K562 (cell line): ENCODE measurements at regions not wholly inside any gene's neighbourhood (a gene's known extent, or its start where the extent isn't known, plus 50 kb on each side); places are given as distances from the start of the nearest gene placed in this dataset.

Source experiments
- ATAC-seq: fragments of 200-7000 bp; cut with Tn5 transposase; 3 replicates; pipeline ENCODE4 v1.9.1; 2020; ENCODE audit warnings: moderate library complexity
- BruUV-seq: library from RNA; stranded (reverse); fragments of 400-500 nt; replicated peaks from 2 replicates; lab custom pipeline; 2021; lab: Mats Ljungman, UMichigan
- CTCF ChIA-PET: fragments of 300-600 bp; formaldehyde crosslinking; extraction: SDS; loops from one replicate; lab custom pipeline; 2021; ENCODE audit warnings: low intra/inter-chr PET ratio; lab: Yijun Ruan, JAX
- POLR2A ChIA-PET: fragments of 300-600, 350-650 bp; sonication (Branson Sonifier 250); formaldehyde crosslinking; extraction: SDS; loops from one replicate; lab custom pipeline; 2021; ENCODE audit warnings: antibody characterized with exemption, inconsistent platforms; lab: Yijun Ruan, JAX
- DNase-seq, 4 experiments: peaks; one replicate each; pipeline versions ENCODE4 v3.0.0 to v3.0.0-alpha.2; 2011 to 2018; ENCODE audit warnings: low spot score in 3 of 4, mixed read lengths in 3 of 4; ENCODE audit errors: extremely low read depth in 1 of 4
- FAIRE-seq: peaks from 2 replicates; lab custom pipeline; 2011; peaks lifted over from hg19 to GRCh38; lab: Jason Lieb, UNC
- H2AFZ ChIP-seq: 2 replicates; pipeline ENCODE4 v1.6.0; 2011; ENCODE audit warnings: low read depth, low read length, control low read depth, inconsistent platforms
- H3K27ac ChIP-seq: fragments of 200-600 bp; 3 replicates; pipeline ENCODE4 v1.8.0; 2011; ENCODE audit warnings: low read depth, mild to moderate bottlenecking, control low read depth, inconsistent platforms, low read length, moderate library complexity, mixed read lengths; ENCODE audit errors: extremely low read depth
- H3K27me3 ChIP-seq, 2 experiments: fragments of 300-600 bp in 1 of 2; 2 replicates in 1 of 2; 3 replicates in 1 of 2; pipeline versions ENCODE4 v1.6.0 to v1.8.0; 2011; ENCODE audit warnings: inconsistent platforms in 2 of 2, low read length in 2 of 2, mild to moderate bottlenecking in 1 of 2, mixed read lengths in 1 of 2, moderate library complexity in 1 of 2; ENCODE audit not compliant: control insufficient read depth in 2 of 2, insufficient read depth in 2 of 2
- H3K36me3 ChIP-seq: fragments of 300-600 bp; 3 replicates; pipeline ENCODE4 v1.8.0; 2011; ENCODE audit warnings: mild to moderate bottlenecking, low read length, inconsistent platforms; ENCODE audit not compliant: control insufficient read depth, insufficient read depth
- H3K4me1 ChIP-seq, 2 experiments: fragments of 200-600 bp in 1 of 2; replicated peaks in 1 of 2; 2 replicates in 1 of 2; 3 replicates in 1 of 2; pipeline versions ENCODE4 v1.5.1 to v1.8.0; 2011; ENCODE audit warnings: inconsistent platforms in 2 of 2, low read length in 2 of 2, mild to moderate bottlenecking in 1 of 2, mixed read lengths in 1 of 2, moderate library complexity in 1 of 2; ENCODE audit not compliant: control insufficient read depth in 2 of 2, insufficient read depth in 2 of 2
- H3K4me2 ChIP-seq: 2 replicates; pipeline ENCODE4 v1.6.1; 2011; ENCODE audit warnings: low read length, control low read depth, inconsistent platforms, mixed read lengths; ENCODE audit not compliant: insufficient read depth
- H3K4me3 ChIP-seq: fragments of 200-600 bp; sonication (generic), shearing (Covaris generic); 2 replicates; pipeline ENCODE4 v1.5.1; 2016; ENCODE audit warnings: control low read depth, inconsistent platforms
- H3K79me2 ChIP-seq: fragments of 200-600 bp; 3 replicates; pipeline ENCODE4 v1.8.0; 2011; ENCODE audit warnings: low read length, inconsistent platforms; ENCODE audit not compliant: control insufficient read depth, insufficient read depth
- H3K9ac ChIP-seq, 2 experiments: 2 replicates each; pipeline versions ENCODE4 v1.6.0 to v1.6.1; 2011; ENCODE audit warnings: low read depth in 2 of 2, low read length in 2 of 2, control low read depth in 1 of 2, inconsistent platforms in 1 of 2, mild to moderate bottlenecking in 1 of 2, mixed read lengths in 1 of 2; ENCODE audit not compliant: insufficient read depth in 1 of 2
- H3K9me1 ChIP-seq: one replicate; pipeline ENCODE4 v1.6.0; 2011; ENCODE audit warnings: inconsistent platforms, mild to moderate bottlenecking, low read length, moderate library complexity; ENCODE audit not compliant: control insufficient read depth, insufficient read depth
- H3K9me3 ChIP-seq: replicated peaks from 2 replicates; pipeline ENCODE4 v1.5.1; 2011; ENCODE audit warnings: low read depth, low read length, inconsistent platforms; ENCODE audit not compliant: control insufficient read depth, insufficient read depth
- H4K20me1 ChIP-seq: replicated peaks from 2 replicates; pipeline ENCODE4 v1.6.1; 2011; ENCODE audit warnings: low read length, inconsistent platforms, mixed read lengths; ENCODE audit not compliant: control insufficient read depth, insufficient read depth
- ARNT ChIP-seq, 2 experiments: fragments of 450-650 bp; IDR thresholded peaks; 2 replicates each; pipeline ENCODE4 v1.6.1; 2016; ENCODE audit warnings: mild to moderate bottlenecking in 1 of 2
- BRF2 ChIP-seq: IDR thresholded peaks from 3 replicates; pipeline ENCODE4 v1.6.1; 2011; ENCODE audit warnings: borderline replicate concordance, mild to moderate bottlenecking; ENCODE audit not compliant: insufficient read length, insufficient read depth
- CEBPG ChIP-seq, 3 experiments: fragments of 200-800 bp in 1 of 3; sonication (Bioruptor generic) in 1 of 3; sonication (generic) in 1 of 3; formaldehyde crosslinking in 1 of 3; IDR thresholded peaks in 2 of 3; conservative IDR thresholded peaks in 1 of 3; 2 replicates each; pipeline versions ENCODE4 v1.6.1 to v1.8.0; 2016 to 2022; ENCODE audit warnings: missing compliant biosample characterization in 2 of 3, missing genetic modification characterization in 2 of 3, mild to moderate bottlenecking in 1 of 3, missing genetic modification reagents in 1 of 3
- NFATC3 ChIP-seq: fragments of 450-650 bp; IDR thresholded peaks from 2 replicates; pipeline ENCODE4 v1.6.1; 2017; ENCODE audit warnings: mild to moderate bottlenecking
- NR4A1 ChIP-seq, 2 experiments: fragments of 250-450 bp in 1 of 2; fragments of 450-650 bp in 1 of 2; sonication (Bioruptor Pico) in 1 of 2; IDR thresholded peaks; 2 replicates each; pipeline versions ENCODE4 v1.4.0 to v1.6.1; 2016 to 2020; ENCODE audit warnings: mild to moderate bottlenecking in 2 of 2, missing compliant biosample characterization in 1 of 2, missing genetic modification characterization in 1 of 2, moderate library complexity in 1 of 2
- RBM14 ChIP-seq: fragments of 200-400 bp; formaldehyde crosslinking; IDR thresholded peaks from 2 replicates; pipeline ENCODE4 v1.6.1; 2018; ENCODE audit warnings: low read depth, mild to moderate bottlenecking, low read length, moderate library complexity, borderline replicate concordance; ENCODE audit not compliant: insufficient read depth
- TEAD2 ChIP-seq: fragments of 450-650 bp; IDR thresholded peaks from 2 replicates; pipeline ENCODE4 v1.6.1; 2016; ENCODE audit warnings: missing genetic modification characterization, control low read depth, missing compliant biosample characterization
- ZBTB34 ChIP-seq: fragments of 250-450 bp; sonication (Bioruptor Pico); IDR thresholded peaks from 2 replicates; pipeline ENCODE4 v1.8.0; 2021; ENCODE audit warnings: mild to moderate bottlenecking, moderate library complexity
- ZFX ChIP-seq: sonication (generic); formaldehyde crosslinking; IDR thresholded peaks from 2 replicates; pipeline ENCODE4 v1.8.0; 2022; ENCODE audit warnings: mild to moderate bottlenecking, missing genetic modification reagents, moderate library complexity
- ZNF507 ChIP-seq: conservative IDR thresholded peaks from 2 replicates; pipeline ENCODE4 v1.6.1; 2017; ENCODE audit warnings: missing genetic modification characterization, missing compliant biosample characterization
- ZNF551 ChIP-seq: fragments of 250-450 bp; sonication (Bioruptor Pico); IDR thresholded peaks from 2 replicates; pipeline ENCODE4 v1.5.0; 2021; ENCODE audit warnings: mild to moderate bottlenecking, moderate library complexity
- WGBS: fragments of 100-300 bp; shearing (Covaris generic); methylation state at CpG from one replicate; pipeline ENCODE4 v1.1.6; 2016; ENCODE audit warnings: low coverage, mixed read lengths; ENCODE audit not compliant: insufficient coverage; ENCODE audit errors: missing lambda C conversion rate; 5-methylcytosine and 5-hydroxymethylcytosine counted together
- in situ Hi-C: fragments of 300-500 bp; cut with MboI; formaldehyde crosslinking; loops from 4 replicates; pipeline ENCODE4 v1.15.0; 2018; ENCODE audit warnings: inconsistent platforms, mixed read lengths
- intact Hi-C: fragments of 100-400 bp; cut with micrococcal nuclease; formaldehyde crosslinking; loops from 2 replicates; pipeline ENCODE4 v1.14.2; 2022
- TF ChIP-seq, protein P1 (sequence below): IDR thresholded peaks from 2 replicates; pipeline ENCODE4 v1.6.1; 2012; ENCODE audit warnings: low read depth, low read length, improper control_type of control experiment, borderline replicate concordance

DNA sequence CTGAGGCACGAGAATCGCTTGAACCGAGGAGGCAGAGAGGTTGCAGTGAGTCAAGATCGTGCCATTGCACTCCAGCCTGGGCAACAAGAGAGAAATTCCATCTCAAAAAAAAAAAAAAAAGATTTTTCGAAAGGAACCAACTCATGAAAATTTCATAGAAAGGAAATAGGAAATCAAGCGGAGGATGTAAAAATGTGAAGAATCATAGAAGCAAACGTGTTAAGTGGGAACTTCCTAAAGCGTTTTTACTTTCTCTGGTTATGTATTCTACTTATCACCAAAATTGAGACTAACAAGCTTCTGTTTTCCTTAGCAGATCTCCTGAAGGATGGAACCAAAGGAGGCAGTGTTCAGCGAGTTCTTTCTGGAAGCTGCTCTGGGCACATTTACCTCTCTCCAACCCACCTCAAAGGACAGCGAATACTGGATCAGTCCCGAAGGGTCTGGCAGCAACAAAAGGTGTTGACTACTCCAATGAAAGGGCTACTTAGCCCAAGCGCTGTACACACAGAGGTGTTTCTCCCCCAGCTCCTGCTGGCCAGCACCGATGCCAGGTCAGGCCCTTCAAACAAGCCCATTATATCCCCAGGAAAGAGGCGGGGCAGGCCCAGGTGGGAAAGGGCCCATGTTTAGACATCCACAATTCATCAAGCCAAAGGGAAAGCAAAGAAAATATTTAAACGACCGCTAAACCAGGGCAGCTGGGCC lies 327.5 kb upstream of the JARID2 start (continued):
- no peak for TF ChIP-seq ZBTB34

- Histone ChIP-seq H3K79me2 (no peaks in the 10 kb centered on the region), H4K20me1 (no peaks in the 10 kb centered on the region), H3K4me2 (no peak overlapping the region), H3K9me3 (no peaks in the 10 kb centered on the region), H3K27ac (no peak overlapping the region), H3K27me3 (no peaks in the 10 kb centered on the region), H2AFZ (no peak overlapping the region), H3K9ac (no peak overlapping the region), H3K9me1 (no peaks in the 10 kb centered on the region), H3K4me1 (peaks cover 11% of the 10 kb centered on the region in 2 experiments; a peak in 4 of 5 replicates), H3K36me3 (no peaks in the 10 kb centered on the region), H3K4me3 (no peak overlapping the region)
- intact Hi-C loops (no loop called here), in situ Hi-C loops (no loop called here)
- POLR2A ChIA-PET = interaction anchor here (1.2 kb wide), 1 partner anchor 330 kb away, joined by 3 read pairs; no protein-coding TSS in a partner anchor
- DNase-seq (no peak), FAIRE-seq (no peak), ATAC-seq (no peak)
- WGBS = 72% methylated on average over 9 of the region's 9 CpGs
- CTCF ChIA-PET = no interaction called here
- BruUV-seq = no TSS peak
- TF ChIP-seq BRF2 (no peak), ZNF507 (tag) (no peak), ZFX (no peak), NR4A1 (CRISPR knock-in tag; IDR thresholded peaks at IDR 0.05) (no peak), NR4A1 (tag; IDR thresholded peaks at IDR 0.05) (no peak), CEBPG (CRISPR knock-in tag; IDR thresholded peaks at IDR 0.05) (no peak), CEBPG (tag; conservative IDR thresholded peaks at IDR 0.05 in 1 of 2, IDR thresholded peaks at IDR 0.05 in 1 of 2) (peak in 1 of 2 experiments; percentile 31; a peak in 1 of 4 replicates), NFATC3 (no peak), ARNT (IDR thresholded peaks at IDR 0.05) (no peak), TEAD2 (no peak), RBM14 (no peak), ZNF551 (CRISPR knock-in tag) (no peak)
- TF ChIP-seq, protein P1, sequence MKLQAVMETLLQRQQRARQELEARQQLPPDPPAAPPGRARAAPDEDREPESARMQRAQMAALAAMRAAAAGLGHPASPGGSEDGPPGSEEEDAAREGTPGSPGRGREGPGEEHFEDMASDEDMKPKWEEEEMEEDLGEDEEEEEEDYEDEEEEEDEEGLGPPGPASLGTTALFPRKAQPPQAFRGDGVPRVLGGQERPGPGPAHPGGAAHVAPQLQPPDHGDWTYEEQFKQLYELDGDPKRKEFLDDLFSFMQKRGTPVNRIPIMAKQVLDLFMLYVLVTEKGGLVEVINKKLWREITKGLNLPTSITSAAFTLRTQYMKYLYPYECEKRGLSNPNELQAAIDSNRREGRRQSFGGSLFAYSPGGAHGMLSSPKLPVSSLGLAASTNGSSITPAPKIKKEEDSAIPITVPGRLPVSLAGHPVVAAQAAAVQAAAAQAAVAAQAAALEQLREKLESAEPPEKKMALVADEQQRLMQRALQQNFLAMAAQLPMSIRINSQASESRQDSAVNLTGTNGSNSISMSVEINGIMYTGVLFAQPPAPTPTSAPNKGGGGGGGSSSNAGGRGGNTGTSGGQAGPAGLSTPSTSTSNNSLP = no peak
These were observed 326.7 kb upstream of the JARID2 start for GRCh38 chr6:14919038-14919670.
